Ascending aorta (tissue), 2 donors: ENCODE measurements at regions not wholly inside any gene's neighbourhood (a gene's known extent, or its start where the extent isn't known, plus 50 kb on each side); places are given as distances from the start of the nearest gene placed in this dataset.

ENCODE experiments used
- DNase-seq, 2 donors: peaks; one replicate each; pipeline ENCODE4 v3.0.0-alpha.2; 2019; ENCODE audit warnings: low spot score in 2 of 2
- H3K27ac ChIP-seq, 2 donors: fragments of 200-600 bp; sonication (generic); one replicate each; pipeline ENCODE4 v1.5.1; 2016 to 2017; ENCODE audit warnings: mild to moderate bottlenecking in 1 of 2
- H3K27me3 ChIP-seq: fragments of 200-600 bp; sonication (generic); one replicate; pipeline ENCODE4 v1.5.1; 2017
- H3K36me3 ChIP-seq, 2 donors: fragments of 200-600 bp; sonication (generic); one replicate each; pipeline ENCODE4 v1.5.1; 2016
- H3K4me1 ChIP-seq, 2 donors: fragments of 200-600 bp; sonication (generic); one replicate each; pipeline ENCODE4 v1.5.1; 2016 to 2017; ENCODE audit warnings: mild to moderate bottlenecking in 1 of 2
- H3K4me3 ChIP-seq, 2 donors: fragments of 200-600 bp; sonication (generic); one replicate each; pipeline ENCODE4 v1.5.1; 2016 to 2017; ENCODE audit warnings: mild to moderate bottlenecking in 1 of 2
- H3K9me3 ChIP-seq, 2 donors: fragments of 200-600 bp; sonication (generic); one replicate each; pipeline ENCODE4 v1.5.1; 2016
- CTCF ChIP-seq, 3 experiments: fragments of 200-600 bp in 2 of 3; fragments of 450-650 bp in 1 of 3; sonication (generic) in 2 of 3; IDR thresholded peaks; one replicate each; pipeline ENCODE4 v1.5.1; 2016 to 2019; ENCODE audit warnings: antibody characterized with exemption in 3 of 3, mild to moderate bottlenecking in 1 of 3, moderate library complexity in 1 of 3
- intact Hi-C: fragments of 100-400 bp; cut with DNase I; formaldehyde crosslinking; loops from one replicate; pipeline ENCODE4 v1.15.1; 2023

DNA sequence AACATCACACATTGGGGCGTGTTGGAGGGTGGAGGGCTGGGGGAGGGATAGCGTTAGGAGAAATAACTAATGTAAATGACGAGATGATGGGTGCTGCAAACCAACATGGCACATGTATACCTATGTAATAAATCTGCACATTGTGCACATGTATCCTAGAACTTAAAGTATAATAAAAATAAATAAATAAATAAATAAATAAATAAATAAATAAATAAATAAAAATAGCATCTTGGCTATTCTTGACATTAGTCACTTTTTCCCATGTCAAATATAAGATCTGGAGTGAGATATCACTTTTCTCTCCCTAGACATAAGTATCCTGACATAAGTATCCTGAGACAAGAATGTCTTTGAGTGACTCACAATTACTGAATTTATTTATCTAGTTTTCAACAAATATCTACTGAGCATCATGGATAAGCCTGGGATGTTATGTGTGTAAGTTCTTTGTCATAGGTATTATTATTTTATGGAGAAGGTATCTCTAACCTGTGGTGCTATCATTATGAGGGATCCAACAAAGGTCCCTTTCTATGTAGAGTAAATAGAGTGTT lies 691.3 kb downstream of the SORCS1 start:
- DNase-seq = no peak
- Histone ChIP-seq H3K36me3 (no peaks in the 10 kb centered on the region), H3K4me3 (no peak overlapping the region), H3K27me3 (no peaks in the 10 kb centered on the region), H3K9me3 (no peaks in the 10 kb centered on the region), H3K4me1 (no peaks in the 10 kb centered on the region), H3K27ac (no peak overlapping the region)
- intact Hi-C loops = no loop called here
- TF ChIP-seq CTCF (IDR thresholded peaks at IDR 0.05) = no peak

DNA sequence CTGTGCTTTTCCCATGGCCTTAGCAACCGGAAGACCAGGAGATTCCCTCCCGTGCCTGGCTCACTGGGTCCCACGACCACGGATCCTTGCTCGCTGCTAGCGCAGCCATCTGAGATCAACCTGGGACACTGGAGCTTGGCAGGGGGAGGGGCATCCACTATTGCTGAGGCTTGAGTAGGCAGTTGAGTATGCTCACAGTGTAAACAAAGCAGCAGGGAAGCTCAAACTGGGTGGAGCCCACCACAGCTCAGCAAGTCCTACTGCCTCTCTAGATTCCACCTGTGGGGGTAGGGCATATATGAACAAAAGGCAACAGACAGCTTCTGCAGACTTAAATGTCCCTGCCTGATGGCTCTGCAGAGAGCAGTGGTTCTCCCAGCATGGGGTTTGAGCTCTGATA lies 697.0 kb downstream of the SORCS1 start:
- Histone ChIP-seq H3K27me3 (no peaks in the 10 kb centered on the region), H3K36me3 (no peaks in the 10 kb centered on the region), H3K27ac (no peak overlapping the region), H3K4me1 (no peaks in the 10 kb centered on the region), H3K4me3 (no peak overlapping the region), H3K9me3 (no peaks in the 10 kb centered on the region)
- intact Hi-C loops = no loop called here
- no peak for DNase-seq
- TF ChIP-seq CTCF (IDR thresholded peaks at IDR 0.05) = no peak

GRCh38 chr10:106457522-106457921 lies 707.0 kb downstream of the SORCS1 start:
- Histone ChIP-seq H3K27me3 (no peaks in the 10 kb centered on the region), H3K9me3 (no peaks in the 10 kb centered on the region), H3K4me1 (no peaks in the 10 kb centered on the region), H3K36me3 (no peaks in the 10 kb centered on the region), H3K27ac (no peak overlapping the region), H3K4me3 (no peak overlapping the region)
- intact Hi-C loops = no loop called here
- no peak for DNase-seq
- no peak for TF ChIP-seq CTCF (IDR thresholded peaks at IDR 0.05)

DNA sequence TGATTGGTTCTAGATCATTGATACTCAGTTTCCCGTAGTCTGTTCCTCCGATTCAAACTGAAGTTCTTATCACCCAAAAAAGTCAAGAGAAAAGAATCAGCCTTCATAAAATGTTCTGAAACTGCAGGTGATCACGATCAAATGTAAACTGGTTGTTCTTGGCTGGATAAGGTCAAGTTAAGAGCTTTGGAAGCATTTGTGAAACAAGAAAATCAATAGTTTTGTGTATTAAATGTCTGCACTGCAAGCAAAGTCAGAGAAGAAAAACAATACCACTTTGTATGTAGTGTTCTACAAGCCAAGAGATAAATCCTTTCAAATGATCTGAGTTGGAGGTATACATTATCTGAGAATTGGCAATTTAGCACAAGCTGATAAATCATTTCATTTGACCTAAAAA lies 710.3 kb downstream of the SORCS1 start:
- no peak overlapping the region for H3K27ac ChIP-seq
- H3K9me3 ChIP-seq = no peaks in the 10 kb centered on the region
- H3K27me3 ChIP-seq = no peaks in the 10 kb centered on the region
- DNase-seq = no peak
- no peak for TF ChIP-seq CTCF (IDR thresholded peaks at IDR 0.05)
- no peak overlapping the region for H3K4me3 ChIP-seq
- intact Hi-C loops = no loop called here
- H3K36me3 ChIP-seq = no peaks in the 10 kb centered on the region
- H3K4me1 ChIP-seq = no peaks in the 10 kb centered on the region

DNA sequence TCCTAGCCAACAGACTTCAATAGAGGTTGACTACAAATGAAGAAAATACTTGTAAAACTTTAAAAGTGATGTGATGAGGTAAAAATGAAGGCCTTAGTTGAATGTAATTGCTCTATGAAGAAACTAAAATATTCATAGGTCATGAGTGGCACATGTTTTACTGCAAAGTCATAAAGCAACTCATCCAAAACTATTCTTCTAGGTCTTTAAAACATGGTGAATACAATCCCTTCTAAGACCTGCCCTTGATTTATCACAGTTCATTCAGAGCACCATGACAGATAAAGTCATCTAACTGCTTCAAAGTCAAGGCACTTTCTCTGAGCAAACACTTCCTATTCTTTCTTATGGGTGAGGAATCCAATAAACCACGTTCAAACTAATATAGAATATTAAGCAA lies 713.5 kb downstream of the SORCS1 start:
- Histone ChIP-seq H3K36me3 (no peaks in the 10 kb centered on the region), H3K27me3 (no peaks in the 10 kb centered on the region), H3K27ac (no peak overlapping the region), H3K9me3 (no peaks in the 10 kb centered on the region), H3K4me1 (no peaks in the 10 kb centered on the region), H3K4me3 (no peak overlapping the region)
- intact Hi-C loops = no loop called here
- no peak for DNase-seq
- no peak for TF ChIP-seq CTCF (IDR thresholded peaks at IDR 0.05)

DNA sequence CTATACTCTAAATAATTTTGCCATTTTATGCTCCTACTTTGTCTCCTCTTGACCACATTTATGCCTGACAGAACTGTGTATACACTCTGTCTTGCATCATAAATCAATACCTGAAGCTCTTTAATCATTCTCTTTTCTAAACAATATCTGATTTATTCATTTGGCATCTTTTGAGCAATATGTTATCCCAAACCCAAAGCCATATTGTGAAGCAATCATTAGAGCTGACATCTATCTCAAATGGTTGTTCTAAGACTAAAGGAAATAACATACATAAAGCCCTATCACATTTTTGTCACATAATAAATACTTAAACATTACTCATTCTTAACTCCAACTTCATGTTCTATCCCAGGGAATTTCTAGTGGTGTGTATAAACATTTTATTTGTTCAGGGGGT lies 717.6 kb downstream of the SORCS1 start:
- H3K27ac ChIP-seq = no peak overlapping the region
- H3K36me3 ChIP-seq = no peaks in the 10 kb centered on the region
- H3K4me3 ChIP-seq = no peak overlapping the region
- H3K9me3 ChIP-seq = no peaks in the 10 kb centered on the region
- no peak for TF ChIP-seq CTCF (IDR thresholded peaks at IDR 0.05)
- no peaks in the 10 kb centered on the region for H3K4me1 ChIP-seq
- intact Hi-C loops = no loop called here
- DNase-seq = no peak
- no peaks in the 10 kb centered on the region for H3K27me3 ChIP-seq
